VCaP (cell line): ENCODE measurements at regions not wholly inside any gene's neighbourhood (a gene's known extent, or its start where the extent isn't known, plus 50 kb on each side); places are given as distances from the start of the nearest gene placed in this dataset.

ENCODE experiments used
- H3K27ac ChIP-seq: fragments of 450-650 bp; 2 replicates; pipeline ENCODE4 v1.5.1; 2017
- TF ChIP-seq, protein P1 (sequence below): fragments of 450-650 bp; conservative IDR thresholded peaks from 2 replicates; pipeline ENCODE4 v1.5.1; 2017; ENCODE audit warnings: mild to moderate bottlenecking, moderate library complexity

DNA sequence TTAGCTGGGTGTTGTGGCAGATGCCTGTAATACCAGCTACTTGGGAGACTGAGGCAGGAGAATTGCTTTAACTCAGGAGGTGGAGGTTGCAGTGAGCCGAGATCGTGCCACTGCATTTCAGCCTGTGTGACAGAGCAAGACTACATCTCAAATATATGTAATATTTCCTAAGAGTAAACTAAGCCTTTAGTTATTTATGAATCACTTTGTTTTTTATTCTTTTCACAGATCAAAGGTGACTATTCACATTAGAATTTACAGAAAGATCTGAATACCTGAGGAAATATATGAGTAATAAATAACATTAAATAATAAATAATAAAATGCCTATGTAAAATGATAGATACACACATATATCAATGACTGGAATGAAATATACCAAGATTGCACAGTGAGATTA lies 630.8 kb upstream of the IMPG1 start:
- TF ChIP-seq, protein P1, sequence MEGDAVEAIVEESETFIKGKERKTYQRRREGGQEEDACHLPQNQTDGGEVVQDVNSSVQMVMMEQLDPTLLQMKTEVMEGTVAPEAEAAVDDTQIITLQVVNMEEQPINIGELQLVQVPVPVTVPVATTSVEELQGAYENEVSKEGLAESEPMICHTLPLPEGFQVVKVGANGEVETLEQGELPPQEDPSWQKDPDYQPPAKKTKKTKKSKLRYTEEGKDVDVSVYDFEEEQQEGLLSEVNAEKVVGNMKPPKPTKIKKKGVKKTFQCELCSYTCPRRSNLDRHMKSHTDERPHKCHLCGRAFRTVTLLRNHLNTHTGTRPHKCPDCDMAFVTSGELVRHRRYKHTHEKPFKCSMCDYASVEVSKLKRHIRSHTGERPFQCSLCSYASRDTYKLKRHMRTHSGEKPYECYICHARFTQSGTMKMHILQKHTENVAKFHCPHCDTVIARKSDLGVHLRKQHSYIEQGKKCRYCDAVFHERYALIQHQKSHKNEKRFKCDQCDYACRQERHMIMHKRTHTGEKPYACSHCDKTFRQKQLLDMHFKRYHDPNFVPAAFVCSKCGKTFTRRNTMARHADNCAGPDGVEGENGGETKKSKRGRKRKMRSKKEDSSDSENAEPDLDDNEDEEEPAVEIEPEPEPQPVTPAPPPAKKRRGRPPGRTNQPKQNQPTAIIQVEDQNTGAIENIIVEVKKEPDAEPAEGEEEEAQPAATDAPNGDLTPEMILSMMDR, result no peak
- no peak overlapping the region for H3K27ac ChIP-seq

DNA sequence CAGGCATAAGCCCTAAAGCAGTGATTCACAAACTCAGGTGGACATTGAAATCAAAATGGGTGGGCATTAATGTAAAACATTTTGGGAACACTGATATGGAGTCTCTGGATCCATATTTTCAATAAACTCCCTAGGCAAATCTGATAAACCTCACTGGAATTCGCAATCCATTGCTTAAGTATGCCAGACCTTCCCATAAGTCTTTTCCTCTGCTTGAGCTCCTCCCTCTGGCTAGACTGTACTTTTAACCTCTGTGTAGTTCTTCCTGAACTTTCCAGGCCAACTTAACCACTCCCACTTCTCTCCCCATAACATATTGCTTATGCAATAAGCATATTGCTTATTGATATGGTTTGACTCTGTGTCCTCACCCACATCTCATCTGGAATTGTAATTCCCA lies 629.7 kb upstream of the IMPG1 start:
- H3K27ac ChIP-seq, result no peak overlapping the region
- TF ChIP-seq, protein P1, result no peak

DNA sequence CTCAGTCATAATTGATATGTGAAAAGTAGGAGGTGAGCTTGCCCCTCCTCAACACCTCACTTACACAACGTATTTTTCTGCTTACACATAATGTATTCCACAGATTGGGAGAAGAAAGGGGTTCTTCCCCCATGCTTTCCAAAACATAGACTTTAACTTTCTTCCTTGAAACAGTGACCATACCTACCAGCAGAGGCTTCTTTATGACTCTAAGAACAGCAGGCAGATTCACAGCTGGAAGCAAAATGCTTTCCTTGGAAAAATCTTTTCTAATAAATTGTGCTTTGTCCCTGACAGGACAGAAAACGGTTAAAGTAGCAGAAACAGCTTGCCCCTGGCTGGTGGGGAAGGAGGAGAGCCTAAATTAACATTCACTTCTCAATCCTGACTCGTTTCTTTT lies 629.1 kb upstream of the IMPG1 start:
- TF ChIP-seq, protein P1, result no peak
- no peak overlapping the region for H3K27ac ChIP-seq

DNA sequence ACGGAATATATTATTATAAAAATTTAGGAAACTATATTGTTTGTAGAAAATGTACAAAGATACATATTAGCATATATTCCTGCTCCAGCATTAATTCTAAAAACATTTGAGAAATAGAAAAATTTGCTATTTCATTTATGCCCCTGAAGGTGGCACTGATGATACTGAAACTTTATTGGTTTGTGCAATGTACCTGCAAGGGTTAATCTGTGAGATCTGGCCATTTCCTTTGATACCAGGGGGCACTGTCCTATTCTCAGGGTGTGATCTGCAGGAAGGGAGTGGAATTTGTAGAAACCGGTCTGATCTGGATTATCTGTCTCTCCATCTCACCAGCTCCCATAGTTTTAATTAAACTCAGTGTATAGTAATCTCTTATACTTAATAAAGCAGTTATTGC lies 625.1 kb upstream of the IMPG1 start:
- TF ChIP-seq, protein P1, result peak; percentile 59
- H3K27ac ChIP-seq, result no peak overlapping the region

DNA sequence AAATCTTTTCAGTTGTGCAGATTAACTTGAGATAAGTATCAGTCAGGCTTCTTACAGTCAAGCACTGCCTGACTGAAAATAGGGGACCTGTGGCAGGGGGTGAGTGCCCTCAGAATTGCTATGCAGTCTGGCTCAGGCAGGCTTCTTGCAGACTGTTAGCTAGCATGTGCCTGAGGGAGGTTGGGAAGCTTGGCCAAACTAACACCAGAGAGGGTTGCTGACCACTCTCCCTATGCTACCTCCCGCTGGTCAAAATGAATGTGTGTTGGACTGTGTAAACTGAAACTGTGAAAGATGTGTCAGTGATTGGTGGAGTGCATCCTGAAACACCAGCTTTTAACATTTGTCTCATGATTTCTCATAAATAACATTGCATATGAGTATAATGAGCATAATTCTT lies 622.3 kb upstream of the IMPG1 start:
- H3K27ac ChIP-seq, result no peak overlapping the region

DNA sequence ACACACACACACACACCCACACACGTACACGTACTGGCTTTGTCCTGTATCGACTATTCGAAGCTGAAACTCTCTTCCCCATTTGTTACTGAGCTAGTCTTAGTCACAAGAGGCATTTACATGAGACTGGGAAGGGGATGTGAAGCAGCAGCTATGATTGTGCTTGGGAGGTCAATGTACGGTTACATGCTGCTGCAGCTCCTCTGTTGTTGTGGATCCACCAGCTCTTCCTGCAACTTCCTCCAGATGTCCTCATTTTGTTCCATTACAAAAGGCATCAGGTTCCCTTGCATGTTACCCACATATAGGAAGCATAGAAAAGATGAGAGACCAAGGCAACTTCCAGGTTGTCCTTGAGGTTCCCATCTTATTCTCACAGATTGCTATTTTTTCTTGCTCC lies 612.4 kb upstream of the IMPG1 start:
- TF ChIP-seq, protein P1, result peak; percentile 30
- no peak overlapping the region for H3K27ac ChIP-seq

More for the DNA sequence above, 622.3 kb upstream of the IMPG1 start:
- TF ChIP-seq, protein P1, result no peak

DNA sequence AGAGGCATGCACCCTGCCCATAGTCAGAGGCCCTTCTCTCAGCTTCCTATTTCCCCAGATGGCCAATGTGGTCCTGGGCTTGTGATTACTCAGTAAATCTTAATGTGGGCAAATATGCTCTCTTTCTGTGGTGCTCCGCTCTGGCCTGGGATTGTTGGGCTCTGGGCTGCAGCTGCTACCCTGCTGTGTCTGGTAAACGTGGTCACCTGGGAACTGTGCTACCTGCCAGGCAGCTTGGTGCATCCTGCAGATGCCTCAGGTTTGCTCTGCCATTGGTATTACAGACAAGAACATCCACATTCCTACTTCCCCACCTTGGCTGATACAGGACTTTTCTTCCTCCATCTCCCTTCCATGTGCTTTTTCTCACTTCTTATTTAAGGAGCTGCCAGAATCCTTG lies 611.5 kb upstream of the IMPG1 start:
- H3K27ac ChIP-seq, result no peak overlapping the region
- TF ChIP-seq, protein P1, result no peak

DNA sequence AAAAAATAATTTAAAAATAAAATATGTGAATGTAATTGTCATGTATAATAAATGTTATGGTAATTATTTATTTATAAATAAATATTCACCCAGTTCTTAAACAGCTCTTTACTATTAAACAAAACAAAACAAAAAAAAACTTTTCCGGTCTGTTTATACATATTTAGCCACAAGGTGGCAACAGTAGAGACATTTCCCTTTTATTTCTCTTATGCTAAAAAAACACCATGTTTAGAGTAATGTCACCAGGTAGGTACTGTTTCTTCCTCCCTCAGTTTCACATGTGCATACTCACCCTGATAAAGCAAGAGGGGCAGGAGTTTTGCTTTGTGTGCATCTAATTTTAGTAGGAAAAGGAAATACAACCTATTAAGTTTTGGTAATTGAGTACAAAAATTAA lies 610.4 kb upstream of the IMPG1 start:
- no peak overlapping the region for H3K27ac ChIP-seq
- TF ChIP-seq, protein P1, result peak; percentile 70
